RWPE1 (cell line): ENCODE measurements at regions not wholly inside any gene's neighbourhood (a gene's known extent, or its start where the extent isn't known, plus 50 kb on each side); places are given as distances from the start of the nearest gene placed in this dataset.

Experiments
- CTCF ChIA-PET: fragments of 350-600 bp; sonication (Branson Sonifier 250); formaldehyde crosslinking; extraction: SDS; loops from one replicate; lab custom pipeline; 2021; lab: Yijun Ruan, JAX
- POLR2A ChIA-PET: fragments of 400-600 bp; formaldehyde crosslinking; extraction: SDS; loops from one replicate; lab custom pipeline; 2020; ENCODE audit warnings: antibody characterized with exemption; ENCODE audit not compliant: low non-redundant PET; lab: Yijun Ruan, JAX
- DNase-seq: peaks from one replicate; pipeline ENCODE4 v3.0.0; 2012; ENCODE audit warnings: low spot score
- H3K27ac ChIP-seq: fragments of 450-650 bp; 2 replicates; pipeline ENCODE4 v1.5.1; 2017
- CTCF ChIP-seq: fragments of 450-650 bp; conservative IDR thresholded peaks from 2 replicates; pipeline ENCODE4 v1.5.1; 2017; ENCODE audit warnings: low read depth, mild to moderate bottlenecking

GRCh38 chr18:77851802-77852201, 602.2 kb downstream of the GALR1 start:
- POLR2A ChIA-PET = no interaction called here
- DNase-seq = no peak
- H3K27ac ChIP-seq = no peak overlapping the region
- CTCF ChIA-PET = no interaction called here
- TF ChIP-seq CTCF = no peak

- no peak overlapping the region for H3K27ac ChIP-seq
- POLR2A ChIA-PET = no interaction called here
- CTCF ChIA-PET = no interaction called here
- DNase-seq = no peak
- no peak for TF ChIP-seq CTCF
Observed at GRCh38 chr18:77853859-77854258, 604.2 kb downstream of the GALR1 start.

GRCh38 chr18:77857678-77858655, 608.3 kb downstream of the GALR1 start:
- TF ChIP-seq CTCF = no peak
- ChIA-PET CTCF (no interaction called here), POLR2A (no interaction called here)
- H3K27ac ChIP-seq = no peak overlapping the region
- DNase-seq = no peak

- TF ChIP-seq CTCF = no peak
- CTCF ChIA-PET = interaction anchor here (0.7 kb wide), 1 partner anchor 54 kb away, joined by 10 read pairs; no protein-coding TSS in a partner anchor
- POLR2A ChIA-PET = no interaction called here
Observed at GRCh38 chr18:77859634-77860033, 610.0 kb downstream of the GALR1 start.

GRCh38 chr18:77862066-77862757, 612.6 kb downstream of the GALR1 start:
- ChIA-PET POLR2A (no interaction called here), CTCF (no interaction called here)
- no peak overlapping the region for H3K27ac ChIP-seq
- TF ChIP-seq CTCF = no peak
- no peak for DNase-seq

More at GRCh38 chr18:77859634-77860033, 610.0 kb downstream of the GALR1 start:
- no peak for DNase-seq
- no peak overlapping the region for H3K27ac ChIP-seq

GRCh38 chr18:77865853-77866252, 616.2 kb downstream of the GALR1 start:
- H3K27ac ChIP-seq = no peak overlapping the region
- ChIA-PET CTCF (no interaction called here), POLR2A (no interaction called here)
- DNase-seq = no peak
- TF ChIP-seq CTCF = no peak
